ENCODE measurements at regions not wholly inside any gene's neighbourhood (a gene's known extent, or its start where the extent isn't known, plus 50 kb on each side); places are given as distances from the start of the nearest gene placed in this dataset.
"Not testable (repeated sequence)": the region's sequence is repeated elsewhere in the genome, so short reads cannot be mapped to it uniquely, and the experiment has no call there.

GRCh38 chr4:30589669-30590068, 130.5 kb upstream of the PCDH7 start:
- DNase-seq (ENCODE audit: low read depth in 2 of 2), result not testable (repeated sequence)

GRCh38 chr4:30600246-30601017, 119.7 kb upstream of the PCDH7 start:
- peak; percentile 33 to 42 for DNase-seq (ENCODE audit: low read depth in 2 of 2)

GRCh38 chr4:30601070-30601865, 118.9 kb upstream of the PCDH7 start:
- DNase-seq (ENCODE audit: low read depth in 2 of 2), result no peak

DNA sequence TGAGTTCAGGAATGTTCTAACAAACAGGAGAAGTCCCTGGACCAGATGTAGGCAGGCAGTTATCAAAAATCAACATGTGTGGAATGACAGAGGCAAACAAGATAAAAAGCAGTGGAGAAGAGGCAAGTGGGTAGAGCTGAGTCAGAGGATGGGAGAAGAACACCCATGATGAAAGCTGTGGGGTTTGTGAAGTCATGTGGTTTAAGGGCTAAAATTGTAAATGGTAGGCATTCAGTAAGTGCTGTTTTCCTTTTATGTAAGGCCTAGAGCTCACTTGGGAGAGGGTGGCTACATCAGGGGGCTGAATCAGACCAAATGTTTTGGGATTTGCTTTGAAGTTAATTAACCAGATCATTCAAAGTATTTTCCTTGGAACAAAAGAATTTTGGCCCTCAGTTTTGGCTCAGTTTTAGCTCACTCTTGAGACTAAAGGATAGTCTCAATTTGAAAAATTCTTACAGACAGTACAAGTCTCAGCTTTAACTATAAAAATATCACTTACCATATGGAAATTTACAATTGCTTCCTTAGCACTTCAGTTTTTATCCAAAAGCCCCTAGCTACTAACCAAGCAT, 114.5 kb upstream of the PCDH7 start:
- peak in 1 of 2 experiments; percentile 7 for DNase-seq (ENCODE audit: low read depth in 2 of 2)

DNA sequence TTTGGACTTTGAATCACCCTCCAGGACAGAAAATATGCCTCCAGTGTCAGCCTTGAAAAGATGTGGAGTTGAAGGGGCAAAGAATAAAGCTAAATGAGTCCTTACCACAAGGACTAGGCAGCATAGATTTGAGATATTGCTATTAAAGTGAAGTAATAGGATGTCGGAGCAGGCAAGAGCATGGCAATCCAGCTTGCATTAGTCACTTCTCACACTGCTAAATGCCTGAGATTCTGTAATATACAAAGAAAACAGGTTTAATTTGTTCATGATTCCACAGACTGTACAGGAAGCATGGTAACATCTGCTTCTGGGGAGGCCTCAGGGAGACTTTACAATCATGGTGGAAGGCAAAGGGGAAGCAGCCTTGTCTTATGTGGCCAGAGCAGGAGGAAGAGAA, 109.8 kb upstream of the PCDH7 start:
- no peak for DNase-seq (ENCODE audit: low read depth in 2 of 2)

DNA sequence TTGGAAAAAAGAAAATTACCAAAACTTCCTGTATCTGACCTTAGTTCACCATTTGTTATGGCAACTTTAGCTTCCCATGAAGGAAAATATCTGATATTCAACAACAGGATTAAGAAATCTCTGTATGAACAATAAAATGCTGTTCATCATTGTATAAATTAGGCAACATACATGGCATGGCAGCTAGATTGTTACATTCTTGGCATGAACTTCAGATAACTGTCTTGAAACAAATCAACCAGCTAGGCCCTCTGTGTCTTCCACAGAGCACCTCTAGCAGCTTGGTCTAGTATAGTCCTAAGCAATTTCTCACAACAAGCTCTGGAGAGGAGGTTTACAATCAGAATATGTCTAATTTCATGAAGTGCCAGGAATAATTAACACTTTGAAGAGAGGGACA, 105.4 kb upstream of the PCDH7 start:
- DNase-seq (ENCODE audit: low read depth in 2 of 2), result no peak

GRCh38 chr4:30616942-30617646, 103.1 kb upstream of the PCDH7 start:
- no peak for DNase-seq (ENCODE audit: low read depth in 2 of 2)

DNA sequence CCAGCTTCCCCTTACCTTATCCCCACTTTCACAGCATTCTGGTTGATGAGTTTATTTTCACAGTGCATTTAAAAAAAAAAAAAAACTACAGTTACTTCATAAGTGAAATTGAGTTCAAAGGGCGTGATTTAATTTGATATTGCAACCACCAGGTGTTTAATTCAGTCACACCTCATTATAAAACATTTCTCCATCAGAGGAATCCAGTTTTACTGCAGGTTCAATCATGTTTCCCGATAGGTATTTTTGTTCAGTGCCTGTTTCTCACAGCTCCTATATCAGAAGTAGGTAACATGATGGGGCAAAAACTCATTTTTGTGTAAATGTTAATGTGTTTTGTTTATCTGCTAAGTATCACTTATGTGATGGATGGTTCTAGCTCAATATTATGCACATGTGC, 102.3 kb upstream of the PCDH7 start:
- no peak for DNase-seq (ENCODE audit: low read depth in 2 of 2)

DNA sequence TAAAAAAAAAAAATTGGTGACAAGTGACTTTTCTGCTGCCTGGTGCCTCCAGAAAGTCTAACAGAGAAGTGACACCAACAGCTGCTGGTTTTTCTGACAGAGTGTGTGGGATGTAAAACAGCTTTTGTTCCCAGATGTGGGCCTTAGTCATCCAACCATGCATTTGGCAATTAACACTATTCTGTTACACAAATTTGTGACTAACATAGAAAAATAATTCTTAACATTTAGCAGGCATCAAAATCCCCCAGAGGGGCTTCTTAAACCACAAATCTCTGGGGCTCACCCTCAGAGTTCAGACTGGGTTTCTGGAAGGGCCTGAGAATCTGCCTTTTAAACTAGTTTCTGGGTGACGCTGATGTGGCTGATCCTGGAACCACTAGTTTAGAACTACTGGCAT, 100.5 kb upstream of the PCDH7 start:
- DNase-seq (ENCODE audit: low read depth in 2 of 2), result no peak

- no peak for DNase-seq (ENCODE audit: low read depth in 2 of 2)
Measured at GRCh38 chr4:30620711-30621110, 99.5 kb upstream of the PCDH7 start.

- DNase-seq (ENCODE audit: low read depth in 2 of 2), result no peak
Measured at GRCh38 chr4:30630431-30630830, 89.7 kb upstream of the PCDH7 start.

DNA sequence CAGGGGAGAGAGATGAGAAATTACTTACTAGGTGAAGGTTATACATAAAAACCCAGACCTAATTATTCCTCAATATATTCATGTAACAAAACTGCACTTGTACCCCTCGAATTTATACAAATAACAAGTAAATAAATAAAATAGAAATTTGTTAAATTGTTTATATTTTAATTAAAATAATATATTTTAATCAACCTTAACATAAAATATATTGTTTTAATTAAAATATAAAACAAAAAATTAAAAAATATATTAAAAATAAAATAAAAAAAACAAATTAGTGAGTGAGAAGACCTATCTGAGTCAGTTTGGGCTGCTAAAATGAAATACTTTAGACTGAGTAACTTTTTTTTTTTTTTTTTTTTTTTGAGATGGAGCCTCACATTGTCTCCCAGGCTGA, 87.4 kb upstream of the PCDH7 start:
- no peak for DNase-seq (ENCODE audit: low read depth in 2 of 2)

GRCh38 chr4:30641345-30641744, 78.8 kb upstream of the PCDH7 start:
- no peak for DNase-seq (ENCODE audit: low read depth in 2 of 2)

- no peak for DNase-seq (ENCODE audit: low read depth in 2 of 2)
Measured at GRCh38 chr4:30642567-30642966, 77.6 kb upstream of the PCDH7 start.

DNA sequence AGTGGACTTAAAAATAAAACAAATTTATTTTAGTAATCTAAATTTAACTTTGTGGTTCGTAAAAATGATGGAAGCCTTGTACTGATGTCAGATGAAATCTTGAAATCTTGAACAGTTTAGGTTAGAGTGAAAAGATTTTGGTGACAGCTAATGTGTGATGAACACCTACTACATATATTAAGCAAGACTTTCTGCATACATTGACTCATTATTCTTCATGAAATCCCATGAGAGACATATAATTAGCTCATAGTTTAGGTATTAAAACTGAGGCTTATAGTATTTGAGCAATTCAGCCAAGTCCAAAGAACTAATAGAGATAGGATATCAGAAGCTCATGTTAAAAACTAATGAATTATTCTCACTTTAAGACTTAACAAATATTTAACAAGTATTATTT, 66.9 kb upstream of the PCDH7 start:
- peak in 1 of 2 experiments; percentile 10 for DNase-seq (ENCODE audit: low read depth in 2 of 2)

DNA sequence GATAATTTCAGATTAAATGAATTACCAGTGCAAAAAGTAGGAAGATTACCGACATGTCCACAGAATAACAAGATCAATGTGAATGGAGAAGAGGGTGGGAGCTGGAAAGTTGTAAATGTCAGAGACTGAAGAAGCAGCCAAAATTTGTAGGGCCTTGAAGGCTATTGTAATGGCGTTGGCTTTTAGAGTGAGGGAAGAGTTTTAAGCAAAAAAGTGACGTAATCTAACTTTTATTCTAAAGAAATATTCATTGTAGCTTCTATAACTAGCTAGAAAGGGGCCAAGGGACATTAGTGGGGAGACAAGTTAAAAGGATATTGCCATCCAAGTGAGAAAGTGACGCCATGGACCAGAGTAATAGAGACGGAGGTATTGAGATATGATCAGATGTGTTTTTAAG, 63.3 kb upstream of the PCDH7 start:
- DNase-seq (ENCODE audit: low read depth in 2 of 2), result no peak

DNA sequence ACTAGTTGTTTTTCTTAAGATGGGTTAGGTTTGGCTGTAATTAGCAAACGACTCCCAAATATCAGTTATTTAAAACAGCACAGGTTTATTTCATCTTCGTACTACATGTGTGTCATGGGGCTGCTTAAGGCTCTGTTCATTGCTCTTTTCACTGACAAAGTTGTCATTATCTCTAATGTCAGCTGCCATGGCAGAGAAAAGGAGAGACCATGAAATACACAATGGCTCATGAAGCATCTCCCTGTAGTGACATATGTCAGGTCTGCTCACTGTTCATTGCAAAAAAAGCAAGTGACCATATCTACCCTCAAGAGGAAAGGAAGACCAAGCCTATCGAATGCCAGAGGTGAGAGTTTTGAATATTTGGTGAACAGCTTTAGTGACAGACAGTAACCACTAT, 52.2 kb upstream of the PCDH7 start:
- no peak for DNase-seq (ENCODE audit: low read depth in 2 of 2)

DNA sequence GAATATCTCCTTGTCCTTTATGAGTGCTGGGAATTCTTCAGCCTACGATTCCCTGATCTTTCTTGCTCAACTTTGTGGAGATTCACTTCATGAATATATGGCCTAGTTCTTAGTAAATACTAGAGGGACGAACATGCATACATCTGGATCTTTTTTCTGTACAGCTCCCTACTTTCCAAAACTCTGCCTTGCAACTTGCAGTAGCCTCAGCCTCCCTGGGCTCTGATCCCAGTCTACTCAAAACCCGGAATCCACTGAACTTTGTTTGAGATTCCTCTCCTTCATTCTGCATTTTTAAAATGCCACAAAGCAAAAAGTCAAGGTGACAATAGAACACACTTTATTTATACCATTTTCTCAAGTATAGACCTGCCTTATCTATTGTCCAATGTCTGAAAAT, 50.0 kb upstream of the PCDH7 start:
- no peak for DNase-seq (ENCODE audit: low read depth in 2 of 2)
